HCEC 1CT (cell line): ENCODE measurements at regions not wholly inside any gene's neighbourhood (a gene's known extent, or its start where the extent isn't known, plus 50 kb on each side); places are given as distances from the start of the nearest gene placed in this dataset.
"Not testable (repeated sequence)": the region's sequence is repeated elsewhere in the genome, so short reads cannot be mapped to it uniquely, and the experiment has no call there.

Experiments
- DNase-seq: peaks from one replicate; pipeline ENCODE4 v3.0.0-alpha.2; 2017

GRCh38 chr1:95535614-95536013, 301.6 kb downstream of the RWDD3 start:
- DNase-seq = no peak

GRCh38 chr1:95536501-95536900, 302.5 kb downstream of the RWDD3 start:
- DNase-seq = no peak

DNA sequence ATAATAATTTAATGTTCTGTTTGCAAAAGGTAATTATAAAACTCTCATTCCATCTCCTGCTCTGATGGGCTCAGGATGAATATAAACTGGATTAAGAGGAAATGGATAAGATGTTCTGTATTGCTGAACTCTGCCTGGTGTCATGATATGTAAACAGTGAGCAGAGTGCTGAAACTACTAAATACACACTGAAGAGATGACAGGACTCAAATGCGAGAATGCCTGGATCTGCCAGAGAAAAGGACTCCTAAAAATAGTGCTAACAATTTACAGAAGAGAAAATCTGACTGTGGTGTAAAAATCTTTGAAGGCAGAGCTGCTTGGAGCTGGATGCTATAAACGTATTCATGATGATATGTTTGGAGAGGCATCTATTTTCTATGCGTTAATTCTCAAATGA, 303.2 kb downstream of the RWDD3 start:
- no peak for DNase-seq

DNA sequence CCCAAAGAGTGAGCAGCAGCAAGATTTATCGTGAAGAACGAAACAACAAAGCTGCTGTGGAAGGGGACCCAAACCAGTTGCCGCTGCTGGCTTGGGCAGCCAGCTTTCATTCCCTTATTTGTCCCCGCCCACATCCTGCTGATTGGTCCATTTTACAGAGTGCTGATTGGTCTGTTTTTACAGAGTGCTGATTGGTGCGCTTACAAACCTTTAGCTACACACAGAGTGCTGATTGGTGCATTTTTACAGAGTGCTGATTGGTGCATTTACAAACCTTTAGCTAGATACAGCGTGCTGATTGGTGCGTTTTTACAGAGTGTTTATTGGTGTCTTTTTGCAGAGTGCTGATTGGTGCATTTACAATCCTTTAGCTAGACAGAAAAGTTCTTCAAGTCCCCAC, 304.2 kb downstream of the RWDD3 start:
- not testable (repeated sequence) for DNase-seq

DNA sequence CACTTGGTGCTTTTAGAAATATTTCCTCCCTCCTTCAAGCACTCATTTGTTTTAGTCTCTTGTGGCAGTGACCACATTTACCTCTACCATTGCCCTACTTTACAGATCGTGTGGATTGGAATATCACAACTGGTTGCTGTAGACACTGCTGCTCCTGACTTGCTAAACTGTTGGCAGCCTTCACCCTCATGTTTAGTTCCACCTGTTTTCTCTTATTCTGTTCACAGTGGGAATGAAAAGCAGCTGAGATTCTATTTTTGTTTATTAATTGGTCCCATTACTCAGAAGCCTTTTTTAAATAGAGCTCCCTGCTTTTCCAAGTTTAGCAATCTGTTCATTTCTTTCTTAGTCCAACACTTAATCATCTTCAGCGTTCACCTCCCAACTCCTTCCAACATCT, 308.9 kb downstream of the RWDD3 start:
- DNase-seq = no peak

- no peak for DNase-seq
Measured at GRCh38 chr1:95547005-95547404, 313.0 kb downstream of the RWDD3 start.

DNA sequence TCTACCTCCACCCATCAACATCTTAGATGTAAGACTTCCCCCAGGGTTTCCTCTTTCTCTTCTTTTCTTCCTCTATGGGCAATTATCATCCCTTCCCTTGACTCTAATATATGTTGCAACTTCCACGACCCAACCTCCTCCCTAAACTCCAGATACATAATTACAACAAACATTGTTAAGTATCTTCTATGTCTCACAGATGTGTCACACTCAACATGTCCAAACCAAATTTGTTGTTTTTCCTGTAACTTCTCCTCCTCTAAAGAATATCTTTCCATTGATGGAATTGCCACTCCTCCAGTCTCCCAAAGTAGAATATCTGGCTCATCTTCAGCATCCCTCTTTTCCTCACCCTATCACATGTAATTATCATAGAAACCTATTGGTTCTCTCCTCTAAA, 314.2 kb downstream of the RWDD3 start:
- no peak for DNase-seq

GRCh38 chr1:95551201-95551600, 317.2 kb downstream of the RWDD3 start:
- DNase-seq = no peak

DNA sequence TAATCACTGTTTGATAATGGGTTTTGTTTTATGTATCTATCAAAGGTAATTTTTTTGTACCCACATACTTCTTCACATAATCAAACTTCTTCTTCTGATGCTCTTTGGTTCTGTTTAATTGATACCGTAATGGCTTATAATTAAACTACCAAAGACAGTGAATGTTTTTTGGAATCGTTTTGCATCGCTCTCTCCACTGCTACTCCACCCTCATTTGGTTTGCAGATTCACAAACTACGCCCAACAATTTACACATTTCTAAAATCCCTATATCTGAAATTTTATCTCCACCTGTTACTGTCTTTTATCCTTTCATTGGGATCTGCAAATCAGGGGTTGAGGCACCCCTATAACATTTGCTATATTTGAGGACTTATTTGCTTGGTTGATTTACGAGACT, 319.6 kb downstream of the RWDD3 start:
- no peak for DNase-seq

DNA sequence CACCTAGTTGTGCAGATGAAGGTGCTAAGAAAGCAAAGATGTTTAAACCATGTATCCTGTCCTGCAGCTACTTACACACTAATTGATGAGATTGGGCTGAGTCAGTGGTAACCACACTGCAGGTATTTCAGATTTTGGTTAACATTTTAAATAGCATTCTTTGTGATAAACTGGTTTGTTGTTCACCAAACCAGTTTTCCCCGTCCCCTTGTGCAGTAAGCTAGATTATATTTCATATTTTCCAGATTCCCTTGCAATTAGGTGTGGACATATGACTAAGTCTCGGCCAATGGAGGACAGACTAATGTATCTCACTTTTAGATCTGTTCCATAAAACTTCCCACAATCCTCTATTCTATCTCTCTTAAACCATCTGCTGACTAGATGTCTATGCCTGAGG, 320.4 kb downstream of the RWDD3 start:
- no peak for DNase-seq

DNA sequence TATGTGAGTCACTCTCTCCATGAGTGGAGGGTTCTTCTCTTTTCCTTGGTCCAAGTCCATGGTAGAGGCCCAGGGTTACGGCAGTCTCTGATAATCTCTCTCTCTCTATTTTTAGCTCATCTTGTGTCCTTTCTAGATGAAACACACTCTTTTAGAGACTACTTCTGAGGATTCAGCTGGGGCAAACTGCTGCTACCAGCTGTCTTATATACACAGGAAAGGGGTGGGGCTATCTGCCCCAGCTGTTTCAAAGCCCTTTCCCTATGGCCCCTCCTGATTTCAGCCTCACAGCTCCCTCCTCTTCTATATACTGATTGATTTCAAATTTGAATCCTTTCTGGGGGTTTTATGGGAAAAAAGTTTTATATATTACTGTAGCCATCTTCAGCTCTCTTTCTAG, 324.8 kb downstream of the RWDD3 start:
- DNase-seq = no peak

DNA sequence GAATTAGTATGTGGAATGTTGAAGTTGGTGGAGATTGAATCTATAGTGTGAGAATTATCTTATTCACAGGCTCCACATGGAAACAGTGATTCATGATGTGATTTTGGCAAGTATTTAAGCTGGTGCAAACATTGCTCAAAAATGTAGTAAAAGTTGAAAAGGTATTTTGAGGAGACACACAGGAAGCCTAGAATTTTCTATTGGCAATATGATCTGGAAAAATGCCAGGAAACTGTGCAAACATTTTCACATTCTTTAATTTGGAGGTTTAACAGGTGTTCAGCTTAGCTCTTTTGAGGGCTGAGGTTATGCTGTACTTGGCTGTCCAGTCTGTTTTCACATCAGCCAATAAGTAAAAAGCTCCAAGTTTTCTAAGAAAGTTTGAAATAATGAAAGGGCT, 327.3 kb downstream of the RWDD3 start:
- no peak for DNase-seq

GRCh38 chr1:95562230-95562629, 328.2 kb downstream of the RWDD3 start:
- no peak for DNase-seq

DNA sequence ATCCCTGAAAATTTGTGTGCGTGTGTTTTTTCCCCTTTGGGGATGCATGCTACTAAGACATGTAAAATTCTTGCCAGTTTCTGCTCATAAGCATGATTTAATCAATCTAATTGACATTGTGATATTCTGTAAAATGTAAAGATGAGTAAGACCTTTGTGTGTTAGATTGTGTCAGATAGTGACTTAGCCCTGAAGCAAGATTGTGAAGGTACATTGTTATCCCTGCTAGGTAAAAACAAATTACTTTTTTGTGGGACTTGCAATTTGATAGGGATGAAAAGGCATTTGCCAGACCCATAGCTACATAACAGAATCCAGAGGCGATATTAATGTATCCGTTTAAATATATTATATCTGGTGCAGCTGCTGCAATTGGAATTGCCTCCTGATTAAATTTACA, 338.0 kb downstream of the RWDD3 start:
- DNase-seq = no peak

- DNase-seq = no peak
Measured at GRCh38 chr1:95572962-95573361, 339.0 kb downstream of the RWDD3 start.

GRCh38 chr1:95575291-95575690, 341.3 kb downstream of the RWDD3 start:
- no peak for DNase-seq

DNA sequence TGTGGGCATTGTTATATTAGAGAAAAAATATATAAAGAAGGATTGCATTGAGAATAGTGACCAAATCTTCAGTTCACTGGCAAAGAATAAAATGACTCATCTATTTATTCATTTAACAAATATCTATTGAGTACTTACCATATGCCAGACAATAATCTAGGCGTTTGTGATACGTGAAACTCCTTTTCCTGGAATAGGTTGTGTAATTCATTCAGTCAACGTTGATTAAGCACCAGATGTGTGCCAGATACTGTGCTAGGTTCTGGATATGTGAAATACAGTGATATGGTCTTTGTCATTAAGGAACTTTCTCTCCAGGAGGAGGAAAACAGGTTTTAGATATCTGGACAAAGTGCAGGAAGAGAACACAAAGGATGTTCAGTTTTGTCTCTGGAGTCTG, 344.5 kb downstream of the RWDD3 start:
- no peak for DNase-seq

DNA sequence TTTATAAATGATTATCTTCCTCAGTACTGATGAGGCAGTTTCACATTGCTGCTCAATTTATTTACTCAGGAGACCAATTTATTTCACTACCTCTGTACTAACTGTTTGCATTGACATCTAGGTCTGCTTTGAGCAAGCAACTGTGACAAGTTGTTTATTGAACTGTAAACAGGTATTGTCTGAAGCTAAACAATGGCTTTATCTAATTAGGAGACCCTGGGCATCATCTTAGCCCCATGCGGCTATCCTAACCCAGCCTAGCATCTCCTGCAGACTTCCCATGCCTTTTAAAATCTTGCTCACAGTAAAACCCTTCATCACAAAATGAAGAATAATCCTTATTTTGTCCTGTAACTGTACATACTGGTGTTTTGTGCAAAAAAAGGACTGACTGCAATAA, 348.2 kb downstream of the RWDD3 start:
- no peak for DNase-seq

GRCh38 chr1:95582746-95583145, 348.7 kb downstream of the RWDD3 start:
- no peak for DNase-seq

DNA sequence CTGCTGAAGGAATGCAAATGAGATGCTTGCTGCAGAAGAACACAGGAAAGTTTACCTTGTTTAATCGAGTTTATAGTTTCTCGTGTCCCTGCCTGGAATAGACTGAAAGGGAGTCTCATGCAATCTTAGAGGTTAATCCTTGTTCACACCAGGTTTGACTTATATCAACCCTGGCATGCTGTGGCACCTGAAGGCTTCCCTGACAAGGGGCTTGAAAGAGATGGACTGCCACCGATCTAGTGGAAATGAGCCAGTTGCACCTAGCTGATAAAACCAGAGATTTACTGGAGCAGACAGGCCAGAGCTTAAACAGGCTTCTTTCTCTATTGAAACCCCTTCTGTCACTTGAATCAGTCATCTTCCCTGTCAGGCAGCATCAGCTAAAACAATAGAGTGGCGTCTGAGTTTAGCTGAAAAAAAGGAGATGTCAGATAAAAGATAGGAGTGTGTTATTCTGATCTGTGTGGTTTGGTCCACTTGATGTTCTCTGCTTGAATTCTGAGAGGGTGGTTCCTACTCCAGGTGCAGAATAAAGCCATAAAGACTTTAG, 349.7 kb downstream of the RWDD3 start:
- DNase-seq = no peak

DNA sequence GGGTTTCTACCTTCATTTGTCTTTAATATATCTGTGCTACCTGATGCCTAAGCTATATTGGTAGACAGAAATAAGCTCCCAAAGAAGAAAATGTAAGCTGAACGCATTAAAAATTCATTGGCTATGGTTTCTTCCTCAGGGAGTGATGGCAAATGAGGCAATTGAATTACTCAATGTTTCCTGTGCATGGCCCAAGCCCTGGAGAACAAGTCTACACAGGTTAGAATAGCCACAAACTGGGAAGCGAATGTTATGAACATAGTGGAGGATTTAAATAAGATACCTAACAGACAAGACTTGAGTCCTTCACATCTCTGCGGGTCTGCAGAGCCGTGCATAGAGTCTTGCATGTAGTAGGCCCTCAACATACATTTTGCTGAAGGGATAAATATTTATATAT, 350.3 kb downstream of the RWDD3 start:
- DNase-seq = no peak

GRCh38 chr1:95604771-95605170, 370.8 kb downstream of the RWDD3 start:
- DNase-seq = no peak

GRCh38 chr1:95614197-95614596, 380.2 kb downstream of the RWDD3 start:
- no peak for DNase-seq

DNA sequence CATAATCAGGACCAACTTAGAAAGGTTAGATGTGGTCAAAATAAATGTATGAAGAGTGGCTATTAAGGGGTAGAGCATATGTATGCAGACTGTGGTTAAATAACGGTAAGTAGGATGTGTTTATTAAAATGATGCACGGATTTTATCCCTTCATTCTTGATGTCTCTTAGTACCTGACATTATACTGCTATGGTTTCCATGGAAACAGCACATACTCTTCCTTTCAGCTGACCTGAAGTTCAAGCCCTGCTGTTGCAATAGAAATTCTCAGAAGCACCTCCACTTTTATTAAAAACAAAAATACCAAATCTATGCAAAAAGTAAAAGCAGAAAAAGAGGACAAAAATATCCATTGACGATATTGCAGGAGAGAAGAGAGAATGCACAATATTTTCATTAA, 381.4 kb downstream of the RWDD3 start:
- no peak for DNase-seq

- no peak for DNase-seq
Measured at GRCh38 chr1:95620076-95620475, 386.1 kb downstream of the RWDD3 start.

GRCh38 chr1:95622609-95623008, 388.6 kb downstream of the RWDD3 start:
- DNase-seq = no peak
